GM18951 (cell line): ENCODE measurements at regions not wholly inside any gene's neighbourhood (a gene's known extent, or its start where the extent isn't known, plus 50 kb on each side); places are given as distances from the start of the nearest gene placed in this dataset.

Experiments used
- POLR2A ChIP-seq: IDR thresholded peaks from 4 replicates; pipeline ENCODE4 v1.6.1; 2011; ENCODE audit warnings: mild to moderate bottlenecking; ENCODE audit not compliant: insufficient read length, insufficient read depth; ENCODE audit errors: extremely low read depth
- in situ Hi-C: fragments of 300-500 bp; cut with MboI; formaldehyde crosslinking; loops from one replicate; pipeline ENCODE4 v1.12.0; 2022; ENCODE audit warnings: low sequenced_read_pairs, mixed read lengths, inconsistent platforms; ENCODE audit not compliant: unreplicated experiment

DNA sequence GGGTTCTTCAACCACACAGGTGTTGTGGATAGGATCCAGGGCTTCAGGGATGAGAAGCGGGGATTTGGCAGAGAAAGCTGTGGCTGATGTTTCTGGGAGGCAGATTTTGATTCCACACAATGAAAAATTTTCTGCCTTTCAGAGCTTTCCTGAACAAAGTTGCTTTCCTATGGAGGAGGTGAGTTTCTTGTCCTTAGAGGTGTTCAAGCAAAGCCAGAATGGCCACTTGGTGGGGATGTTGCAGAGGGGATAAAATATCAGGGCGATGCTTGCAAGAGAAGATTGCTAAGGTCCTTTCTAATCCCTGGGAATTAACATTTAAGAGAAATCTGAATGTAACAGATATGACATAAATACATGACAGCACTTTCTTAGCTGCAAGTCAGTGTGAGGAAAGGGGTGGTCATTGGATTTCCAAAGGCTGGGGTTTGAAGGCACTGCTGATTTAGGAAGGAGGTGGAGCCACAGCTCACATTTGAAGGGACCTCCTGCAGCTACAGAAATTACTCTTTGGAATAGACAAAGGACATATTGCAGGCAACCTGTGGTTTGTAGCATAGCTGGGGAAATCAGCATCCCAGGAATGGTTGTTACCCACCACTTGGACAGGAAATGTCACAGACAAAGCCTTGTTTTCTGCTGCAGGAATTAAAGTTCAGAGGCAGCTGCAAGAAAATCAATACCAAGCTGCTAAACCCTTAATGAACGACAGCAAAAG, 271.1 kb upstream of the CHD6 start:
- in situ Hi-C loops, result no loop called here
- TF ChIP-seq POLR2A, result no peak

GRCh38 chr20:41888434-41888833, 270.3 kb upstream of the CHD6 start:
- in situ Hi-C loops, result no loop called here
- TF ChIP-seq POLR2A, result no peak

- no peak for TF ChIP-seq POLR2A
- in situ Hi-C loops, result no loop called here
These were observed 269.3 kb upstream of the CHD6 start for GRCh38 chr20:41887500-41887899.

- TF ChIP-seq POLR2A, result no peak
- in situ Hi-C loops, result no loop called here
These were observed 263.4 kb upstream of the CHD6 start for GRCh38 chr20:41881466-41882046.

DNA sequence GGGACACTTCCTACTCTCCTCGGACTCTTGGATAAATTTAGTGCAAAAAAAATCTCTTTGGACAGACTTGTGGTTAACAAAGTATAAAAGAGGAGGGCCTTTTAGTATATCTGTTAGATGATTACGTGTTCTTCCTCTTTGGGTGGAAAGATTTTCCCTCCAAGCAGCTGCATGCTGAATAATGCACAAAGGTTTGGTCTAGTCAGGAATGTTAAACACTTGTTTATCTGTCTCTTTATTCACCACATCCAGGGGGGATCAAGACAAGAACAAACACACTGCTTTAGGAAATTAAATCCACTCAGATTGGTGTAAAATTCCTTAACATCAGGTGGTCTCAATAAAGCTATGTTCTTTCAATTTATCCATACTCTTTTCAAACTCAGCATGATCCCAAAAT, 260.9 kb upstream of the CHD6 start:
- no peak for TF ChIP-seq POLR2A
- in situ Hi-C loops, result no loop called here

GRCh38 chr20:41877911-41878310, 259.7 kb upstream of the CHD6 start:
- in situ Hi-C loops, result no loop called here
- TF ChIP-seq POLR2A, result no peak

GRCh38 chr20:41874658-41875057, 256.5 kb upstream of the CHD6 start:
- TF ChIP-seq POLR2A, result no peak
- in situ Hi-C loops, result no loop called here

GRCh38 chr20:41872930-41873329, 254.8 kb upstream of the CHD6 start:
- no peak for TF ChIP-seq POLR2A
- in situ Hi-C loops, result no loop called here

DNA sequence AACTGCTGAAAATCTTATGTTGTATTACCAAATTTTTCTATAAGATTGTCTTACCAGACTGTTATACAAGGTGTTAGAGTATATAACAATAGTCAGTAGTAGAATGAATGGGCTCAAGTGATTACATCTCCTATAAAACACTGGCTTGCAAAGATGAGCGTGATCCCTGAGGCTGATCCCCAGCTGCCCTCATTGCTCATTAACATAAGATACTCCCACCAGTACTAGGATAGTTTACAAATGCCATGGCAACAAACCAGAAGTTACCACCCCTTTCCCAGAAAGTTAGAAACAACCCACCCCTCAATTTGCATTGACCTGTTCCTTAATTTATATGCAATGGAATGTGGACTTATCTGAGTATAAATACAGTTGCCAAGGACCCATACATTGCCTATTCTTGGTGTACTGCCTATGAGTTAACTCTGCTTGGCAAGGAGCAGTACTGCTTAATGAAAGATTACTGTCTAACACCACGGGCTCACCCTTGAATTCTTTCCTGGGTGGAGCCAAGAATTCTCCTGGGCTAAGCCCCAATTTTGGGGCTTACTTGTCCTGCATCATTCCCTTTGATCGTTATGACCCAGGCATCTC, 252.8 kb upstream of the CHD6 start:
- no peak for TF ChIP-seq POLR2A
- in situ Hi-C loops, result no loop called here

- no peak for TF ChIP-seq POLR2A
- in situ Hi-C loops, result no loop called here
These were observed 251.1 kb upstream of the CHD6 start for GRCh38 chr20:41869261-41869660.

DNA sequence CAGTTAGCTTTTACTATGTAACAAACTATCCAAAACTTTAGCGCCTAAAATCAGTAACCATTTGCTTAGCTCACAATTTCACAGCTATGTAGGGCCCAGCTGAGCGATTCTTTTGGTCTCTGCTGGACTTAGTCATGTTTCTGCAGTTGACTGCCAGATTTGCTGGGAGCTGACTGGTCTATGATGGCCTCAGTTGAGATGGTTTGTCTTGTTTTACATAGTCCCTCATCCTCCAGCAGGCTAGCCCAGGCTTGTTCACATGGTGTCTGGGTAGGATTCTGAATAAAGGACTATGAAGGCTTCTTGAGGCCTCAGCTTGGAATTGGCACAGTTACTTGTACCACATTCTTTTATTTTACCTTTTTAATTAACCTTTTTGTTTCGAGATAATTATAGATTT, 247.8 kb upstream of the CHD6 start:
- TF ChIP-seq POLR2A, result no peak
- in situ Hi-C loops, result no loop called here

GRCh38 chr20:41862476-41862875, 244.3 kb upstream of the CHD6 start:
- in situ Hi-C loops, result no loop called here
- no peak for TF ChIP-seq POLR2A

DNA sequence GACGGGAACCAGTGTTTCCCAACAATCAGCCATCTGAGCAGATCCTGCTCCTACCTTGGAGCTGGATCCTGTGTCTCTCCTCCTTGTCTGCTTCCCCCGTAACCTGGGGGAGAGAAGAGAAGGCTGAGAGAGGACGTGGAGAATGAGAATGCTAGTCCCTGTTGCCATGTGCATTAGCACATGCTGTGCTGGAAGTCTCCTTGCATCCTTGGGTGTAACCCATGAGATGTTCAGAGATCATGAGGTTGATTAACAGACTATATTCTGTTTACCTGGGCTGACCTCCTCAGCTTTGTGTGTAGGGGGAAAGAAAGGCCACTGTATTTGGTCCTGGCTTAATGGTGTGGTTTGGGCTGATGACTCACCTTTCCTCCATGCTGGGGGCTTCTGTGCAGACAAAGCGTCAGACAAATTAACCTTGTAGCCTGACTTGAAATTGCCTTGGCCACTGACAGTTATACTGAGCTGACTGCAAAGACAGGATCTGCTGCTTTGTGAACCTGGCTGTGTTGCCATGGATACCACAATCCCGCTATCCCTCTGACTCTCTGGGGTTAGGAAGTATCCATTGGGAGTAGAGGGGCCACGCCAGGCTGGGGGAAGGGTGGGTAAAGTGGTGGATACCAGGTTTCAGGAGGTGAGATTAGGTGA, 243.7 kb upstream of the CHD6 start:
- no peak for TF ChIP-seq POLR2A
- in situ Hi-C loops, result no loop called here

GRCh38 chr20:41854765-41855164, 236.6 kb upstream of the CHD6 start:
- in situ Hi-C loops, result no loop called here

More at GRCh38 chr20:41854765-41855164, 236.6 kb upstream of the CHD6 start:
- no peak for TF ChIP-seq POLR2A
